GM23338 (cell line): ENCODE measurements at regions not wholly inside any gene's neighbourhood (a gene's known extent, or its start where the extent isn't known, plus 50 kb on each side); places are given as distances from the start of the nearest gene placed in this dataset.

ENCODE experiments used
- ATAC-seq: fragments of 200-7000 bp; cut with Tn5 transposase; 3 replicates; pipeline ENCODE4 v1.9.1; 2020
- DNase-seq: peaks from one replicate; pipeline ENCODE4 v3.0.0-alpha.2; 2015; ENCODE audit warnings: low spot score
- H2AFZ ChIP-seq: fragments of 200-600 bp; sonication (generic); 2 replicates; pipeline ENCODE4 v1.8.0; 2016; ENCODE audit warnings: antibody characterized with exemption, mild to moderate bottlenecking, moderate library complexity
- H3F3A ChIP-seq: fragments of 200-600 bp; sonication (generic); replicated peaks from 2 replicates; pipeline ENCODE4 v1.8.0; 2017; ENCODE audit warnings: antibody characterized with exemption, mixed run types, low read depth
- H3K27ac ChIP-seq: fragments of 200-600 bp; sonication (generic); 2 replicates; pipeline ENCODE4 v1.6.1; 2016; ENCODE audit warnings: low read depth
- H3K27me3 ChIP-seq: fragments of 200-600 bp; sonication (generic); 2 replicates; pipeline ENCODE4 v1.8.0; 2016; ENCODE audit warnings: mild to moderate bottlenecking, mixed run types, moderate library complexity; ENCODE audit not compliant: insufficient read depth
- H3K36me3 ChIP-seq: fragments of 200-600 bp; sonication (generic); 2 replicates; pipeline ENCODE4 v1.8.0; 2016; ENCODE audit warnings: mild to moderate bottlenecking; ENCODE audit not compliant: insufficient read depth
- H3K4me1 ChIP-seq: fragments of 200-600 bp; sonication (generic); 2 replicates; pipeline ENCODE4 v1.8.0; 2016; ENCODE audit warnings: mild to moderate bottlenecking, moderate library complexity; ENCODE audit not compliant: insufficient read depth
- H3K4me2 ChIP-seq: fragments of 200-600 bp; sonication (generic); 2 replicates; pipeline ENCODE4 v1.7.1; 2017; ENCODE audit warnings: mixed run types
- H3K4me3 ChIP-seq: fragments of 200-600 bp; sonication (generic); 2 replicates; pipeline ENCODE4 v1.6.1; 2016; ENCODE audit warnings: mixed run types
- H3K79me2 ChIP-seq: fragments of 200-600 bp; sonication (generic); replicated peaks from 2 replicates; pipeline ENCODE4 v1.8.0; 2017; ENCODE audit warnings: mild to moderate bottlenecking; ENCODE audit not compliant: insufficient read depth
- H3K9me2 ChIP-seq: fragments of 200-600 bp; sonication (generic); 2 replicates; pipeline ENCODE4 v1.8.0; 2017; ENCODE audit not compliant: insufficient read depth
- H4K20me1 ChIP-seq: fragments of 200-600 bp; sonication (generic); replicated peaks from 2 replicates; pipeline ENCODE4 v1.8.0; 2017; ENCODE audit warnings: mild to moderate bottlenecking; ENCODE audit not compliant: insufficient read depth
- H3K27ac Mint-ChIP-seq: 2 replicates; pipeline ENCODE4 v1.8.0; 2020; ENCODE audit warnings: inconsistent platforms, mild to moderate bottlenecking, moderate library complexity, mixed read lengths
- H3K27me3 Mint-ChIP-seq: 3 replicates; pipeline ENCODE4 v1.8.0; 2022; ENCODE audit warnings: low read depth, mild to moderate bottlenecking, moderate library complexity, mixed read lengths, inconsistent platforms; ENCODE audit not compliant: insufficient read depth, poor library complexity
- H3K36me3 Mint-ChIP-seq: 3 replicates; pipeline ENCODE4 v1.8.0; 2021; ENCODE audit warnings: low read depth, mild to moderate bottlenecking, inconsistent platforms, moderate library complexity, mixed read lengths
- H3K4me1 Mint-ChIP-seq: 3 replicates; pipeline ENCODE4 v1.8.0; 2020; ENCODE audit warnings: mild to moderate bottlenecking, inconsistent platforms, mixed read lengths
- H3K4me3 Mint-ChIP-seq: 3 replicates; pipeline ENCODE4 v1.8.0; 2021; ENCODE audit warnings: moderate library complexity, mild to moderate bottlenecking, inconsistent platforms, mixed read lengths
- H3K9me3 Mint-ChIP-seq: 3 replicates; pipeline ENCODE4 v1.8.0; 2020; ENCODE audit warnings: moderate library complexity, mild to moderate bottlenecking, inconsistent platforms, mixed read lengths
- CREB1 ChIP-seq: fragments of 250-450 bp; sonication (Bioruptor Pico); IDR thresholded peaks from 2 replicates; pipeline ENCODE4 v1.5.0; 2020; ENCODE audit warnings: low read depth, mild to moderate bottlenecking, moderate library complexity
- CTCF ChIP-seq, 2 experiments: fragments of 200-600 bp in 1 of 2; sonication (generic) in 1 of 2; conservative IDR thresholded peaks; 2 replicates each; pipeline versions ENCODE4 v1.5.1 to v1.6.1; 2016 to 2017; ENCODE audit warnings: antibody characterized with exemption in 2 of 2, low read depth in 2 of 2, mild to moderate bottlenecking in 2 of 2, moderate library complexity in 1 of 2
- ETS1 ChIP-seq: IDR thresholded peaks from 2 replicates; pipeline ENCODE4 v1.6.1; 2016; ENCODE audit warnings: antibody characterized with exemption
- EZH2 ChIP-seq: fragments of 200-600 bp; sonication (generic); IDR thresholded peaks from one replicate; pipeline ENCODE4 v1.8.0; 2017; ENCODE audit warnings: antibody characterized with exemption, mild to moderate bottlenecking, low read depth; ENCODE audit not compliant: unreplicated experiment
- EZH2phosphoT487 ChIP-seq: fragments of 200-600 bp; sonication (generic); IDR thresholded peaks from one replicate; pipeline ENCODE4 v1.8.1; 2018; ENCODE audit warnings: antibody characterized with exemption; ENCODE audit not compliant: unreplicated experiment
- JUNB ChIP-seq: IDR thresholded peaks from one replicate; pipeline ENCODE4 v1.6.1; 2016; ENCODE audit warnings: antibody characterized with exemption; ENCODE audit not compliant: unreplicated experiment
- POLR2AphosphoS5 ChIP-seq: IDR thresholded peaks from 2 replicates; pipeline ENCODE4 v1.6.1; 2016; ENCODE audit warnings: antibody characterized with exemption, low read depth
- REST ChIP-seq: IDR thresholded peaks from one replicate; pipeline ENCODE4 v1.6.1; 2018; ENCODE audit warnings: antibody characterized with exemption; ENCODE audit not compliant: unreplicated experiment
- STAT1 ChIP-seq: IDR thresholded peaks from one replicate; pipeline ENCODE4 v1.6.1; 2016; ENCODE audit warnings: antibody characterized with exemption; ENCODE audit not compliant: unreplicated experiment
- ZNF114 ChIP-seq: fragments of 250-450 bp; sonication (Bioruptor Pico); IDR thresholded peaks from 2 replicates; pipeline ENCODE4 v1.5.0; 2020; ENCODE audit warnings: mild to moderate bottlenecking, moderate library complexity
- ZNF331 ChIP-seq: fragments of 250-450 bp; sonication (Bioruptor Pico); IDR thresholded peaks from 2 replicates; pipeline ENCODE4 v1.5.0; 2020; ENCODE audit warnings: low read depth, mild to moderate bottlenecking, moderate library complexity

- Mint-ChIP-seq H3K9me3 (no peaks in the 10 kb centered on the region), H3K27ac (no peak overlapping the region), H3K36me3 (no peaks in the 10 kb centered on the region), H3K4me1 (peaks cover 49% of the 10 kb centered on the region), H3K4me3 (no peak overlapping the region), H3K27me3 (peaks cover 4% of the 10 kb centered on the region)
- H3K9me2 ChIP-seq, result no peaks in the 10 kb centered on the region
- no peaks in the 10 kb centered on the region for H3K27me3 ChIP-seq
- no peak overlapping the region for H2AFZ ChIP-seq
- H3K36me3 ChIP-seq, result no peaks in the 10 kb centered on the region
- H3K27ac ChIP-seq, result no peak overlapping the region
- DNase-seq (no peak), ATAC-seq (no peak)
- TF ChIP-seq REST (no peak), STAT1 (no peak), CREB1 (no peak), ETS1 (no peak), ZNF114 (CRISPR knock-in tag) (no peak)
- no peaks in the 10 kb centered on the region for H3F3A ChIP-seq
- no peak overlapping the region for H3K4me3 ChIP-seq
- no peaks in the 10 kb centered on the region for H4K20me1 ChIP-seq
- peaks cover 36% of the 10 kb centered on the region for H3K4me1 ChIP-seq
- no peak overlapping the region for H3K4me2 ChIP-seq
- no peaks in the 10 kb centered on the region for H3K79me2 ChIP-seq
These were observed 170.5 kb downstream of the UQCRFS1 start for GRCh38 chr19:29042450-29042849.

GRCh38 chr19:29040951-29041350 is 172.0 kb downstream of the UQCRFS1 start:
- Histone ChIP-seq H3K27me3 (no peaks in the 10 kb centered on the region), H3K27ac (no peak overlapping the region), H3K9me2 (0 out of 2 replicates have a peak, but pooled peaks cover 4% of the 10 kb centered on the region), H3K4me2 (no peak overlapping the region), H2AFZ (peak overlapping the region; percentile 9; the same call in 1 of the 2 replicates), H3K36me3 (no peaks in the 10 kb centered on the region), H4K20me1 (no peaks in the 10 kb centered on the region), H3F3A (no peaks in the 10 kb centered on the region), H3K4me1 (peaks cover 29% of the 10 kb centered on the region), H3K4me3 (no peak overlapping the region), H3K79me2 (no peaks in the 10 kb centered on the region)
- ATAC-seq, result peak; percentile 97
- DNase-seq, result peak; percentile 77
- Mint-ChIP-seq H3K9me3 (no peaks in the 10 kb centered on the region), H3K27ac (peak overlapping the region; percentile 19; the same call in 1 of the 2 replicates), H3K4me1 (peaks cover 42% of the 10 kb centered on the region), H3K27me3 (peaks cover 7% of the 10 kb centered on the region), H3K4me3 (no peak overlapping the region), H3K36me3 (no peaks in the 10 kb centered on the region)
- TF ChIP-seq REST (no peak), POLR2AphosphoS5 (no peak), ETS1 (no peak), EZH2 (no peak), ZNF114 (CRISPR knock-in tag) (no peak), EZH2phosphoT487 (no peak), JUNB (no peak), CTCF (conservative IDR thresholded peaks at IDR 0.05; ENCODE audit: low read depth in 2 of 2) (no peak), ZNF331 (CRISPR knock-in tag) (no peak)
